ENCODE measurements at regions not wholly inside any gene's neighbourhood (a gene's known extent, or its start where the extent isn't known, plus 50 kb on each side); places are given as distances from the start of the nearest gene placed in this dataset.

DNA sequence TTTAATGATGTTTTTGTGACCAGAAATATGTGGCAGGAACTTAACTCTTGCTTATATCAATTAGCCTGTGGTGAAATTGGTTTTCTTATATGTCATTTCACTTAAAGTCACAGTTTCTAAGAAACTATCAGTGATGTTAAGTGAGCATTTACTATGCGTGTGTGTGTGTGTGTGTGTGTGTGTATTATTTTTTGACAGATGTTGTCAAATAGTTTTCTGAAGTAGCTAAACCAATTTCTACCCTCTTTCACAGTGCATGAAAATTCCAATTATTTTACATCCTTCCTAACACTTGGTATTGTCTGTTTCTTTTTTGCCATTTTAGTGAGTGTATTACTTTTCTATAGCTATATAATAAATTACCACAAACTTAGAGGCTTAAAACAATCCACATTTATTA, 122.1 kb upstream of the CAND1 start:
- no peak for DNase-seq (ENCODE audit: low spot score)

DNA sequence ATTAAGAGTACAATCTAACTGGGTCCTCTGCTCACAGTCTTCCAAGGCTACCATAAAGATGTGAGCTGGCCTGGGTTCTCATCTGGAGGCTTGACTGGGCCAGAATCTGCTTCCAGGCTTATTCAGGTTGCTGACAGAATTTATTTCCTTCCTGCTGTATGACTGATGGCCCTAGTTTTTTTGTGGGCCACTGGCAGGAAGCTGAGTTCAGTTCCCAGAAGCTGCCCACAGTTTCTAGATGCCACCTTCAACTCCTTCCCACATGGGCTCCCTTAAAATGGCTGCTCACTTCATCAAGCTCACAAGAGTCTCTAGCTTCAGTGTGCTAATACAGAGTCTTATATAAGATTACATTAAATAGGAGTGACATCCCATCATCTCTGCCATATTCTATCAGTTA, 121.7 kb upstream of the CAND1 start:
- no peak for DNase-seq (ENCODE audit: low spot score)

DNA sequence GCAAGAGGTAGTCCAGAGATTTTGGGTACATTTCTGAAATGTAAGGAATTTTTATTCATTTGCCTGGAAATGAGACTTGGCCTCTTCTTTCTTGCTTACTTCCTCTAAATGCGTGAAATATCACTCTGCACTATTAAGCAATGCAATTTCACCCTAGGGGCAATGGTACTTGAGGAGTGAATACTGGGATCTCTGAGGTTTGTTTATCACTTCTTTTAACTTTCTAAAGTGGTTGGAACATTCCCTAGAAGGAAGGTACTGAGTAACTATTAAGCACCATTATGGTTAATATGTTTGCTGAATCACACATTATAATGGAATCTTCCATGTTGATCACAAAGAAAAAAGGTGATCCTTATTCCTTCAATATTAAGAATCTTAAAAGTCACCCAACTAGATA, 120.9 kb upstream of the CAND1 start:
- DNase-seq (ENCODE audit: low spot score), result no peak

DNA sequence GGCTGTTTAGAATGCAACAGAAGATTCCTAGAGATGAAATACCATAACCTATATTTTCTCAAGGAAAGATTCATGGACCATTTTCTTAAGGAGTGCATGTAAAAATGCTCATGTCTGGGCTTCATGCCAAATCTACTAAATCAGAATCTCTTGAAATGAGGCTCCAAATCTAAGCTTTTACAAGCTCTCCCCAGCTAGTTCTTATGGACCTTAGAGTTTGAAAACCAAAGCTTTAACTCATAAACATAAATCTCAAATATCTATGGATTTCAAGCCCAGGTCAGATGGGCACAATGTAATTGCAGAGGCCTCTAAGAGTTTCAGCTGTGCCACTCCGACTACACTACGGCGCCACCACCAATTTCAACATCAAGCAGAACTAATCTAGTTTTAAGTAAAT, 117.3 kb upstream of the CAND1 start:
- no peak for DNase-seq (ENCODE audit: low spot score)

DNA sequence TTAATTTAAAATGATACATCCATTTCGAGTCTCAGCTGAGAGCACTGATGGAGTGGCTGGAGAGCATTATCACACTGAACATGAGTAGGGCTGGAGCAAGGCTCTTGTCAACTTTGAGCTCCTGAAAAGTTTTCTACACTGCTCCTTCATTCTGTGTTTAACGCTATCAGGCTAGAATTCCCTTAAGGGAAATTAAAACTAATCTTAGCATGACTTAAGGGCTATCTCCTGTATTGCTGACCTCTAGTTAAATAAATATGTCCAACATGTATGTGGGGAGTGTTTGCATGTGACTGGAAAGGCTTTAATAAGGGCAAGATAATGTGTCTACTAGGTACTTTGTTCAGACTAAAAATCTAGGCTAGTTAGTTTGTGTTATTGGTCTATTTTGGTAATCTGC, 116.7 kb upstream of the CAND1 start:
- no peak for DNase-seq (ENCODE audit: low spot score)

DNA sequence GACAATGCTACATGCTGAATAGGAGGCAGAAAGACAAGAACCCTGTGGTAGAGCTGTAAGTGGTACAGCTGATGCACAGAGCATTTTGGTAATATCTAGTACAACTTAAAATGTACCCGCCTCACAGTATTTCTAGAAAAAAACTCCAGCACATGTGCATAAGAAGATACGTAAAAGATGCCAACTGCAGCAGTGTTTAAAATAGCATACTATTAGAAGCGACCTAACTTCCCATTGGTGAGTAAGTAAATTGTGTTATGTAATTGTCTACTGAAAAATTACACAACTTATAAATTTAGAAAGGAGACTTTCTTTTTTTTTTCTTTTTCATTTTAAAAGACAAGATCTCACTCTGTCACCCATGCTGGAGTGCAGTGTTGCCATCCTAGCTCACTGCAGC, 114.3 kb upstream of the CAND1 start:
- DNase-seq (ENCODE audit: low spot score), result no peak

DNA sequence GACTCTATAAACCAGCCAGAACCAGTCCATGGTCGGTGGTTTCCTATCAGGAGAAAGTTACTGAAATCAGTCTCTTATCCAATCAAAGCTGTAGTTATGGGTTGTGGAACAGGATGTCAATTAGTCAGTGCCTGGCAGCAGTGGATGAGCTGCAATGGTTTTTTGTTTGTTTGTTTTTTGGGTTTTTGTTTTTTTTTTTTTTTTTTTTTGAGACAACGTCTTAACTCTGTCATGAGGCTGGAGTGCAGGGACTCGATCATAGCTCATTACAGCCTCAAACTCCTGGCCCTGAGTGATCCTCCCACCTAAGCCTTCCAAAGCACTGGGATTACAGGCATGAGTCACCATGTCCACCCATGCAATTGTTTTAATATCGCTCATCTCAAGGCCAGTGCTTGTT, 113.3 kb upstream of the CAND1 start:
- DNase-seq (ENCODE audit: low spot score), result no peak

DNA sequence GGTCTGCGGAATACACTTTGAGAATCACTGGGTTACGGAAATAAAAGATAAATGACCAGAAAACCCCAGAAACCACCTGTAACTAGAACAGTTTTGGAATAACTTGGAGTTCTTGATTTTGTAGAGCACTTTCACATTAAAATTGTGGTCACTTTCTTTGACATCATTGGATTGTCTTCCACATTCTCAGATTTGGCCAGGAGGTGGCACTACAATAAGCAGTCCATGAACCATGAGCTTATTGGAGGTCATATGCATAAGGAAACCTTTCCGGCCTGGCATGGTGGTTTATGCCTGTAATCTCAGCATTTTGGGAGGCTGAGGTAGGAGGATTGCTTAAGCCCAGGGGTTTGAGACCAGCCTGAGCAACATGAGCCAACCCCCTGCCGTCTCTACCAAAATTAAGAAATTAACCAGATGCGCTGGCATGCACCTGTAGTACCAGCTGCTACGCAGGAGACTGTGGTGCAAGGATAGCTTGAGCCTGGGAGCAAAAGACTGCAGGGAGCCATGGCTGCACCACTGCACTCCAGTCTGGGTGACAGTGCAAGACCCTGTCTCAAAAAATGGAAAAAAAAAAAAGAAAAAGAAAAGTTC, 107.7 kb upstream of the CAND1 start:
- peak; percentile 11 for DNase-seq (ENCODE audit: low spot score)

DNA sequence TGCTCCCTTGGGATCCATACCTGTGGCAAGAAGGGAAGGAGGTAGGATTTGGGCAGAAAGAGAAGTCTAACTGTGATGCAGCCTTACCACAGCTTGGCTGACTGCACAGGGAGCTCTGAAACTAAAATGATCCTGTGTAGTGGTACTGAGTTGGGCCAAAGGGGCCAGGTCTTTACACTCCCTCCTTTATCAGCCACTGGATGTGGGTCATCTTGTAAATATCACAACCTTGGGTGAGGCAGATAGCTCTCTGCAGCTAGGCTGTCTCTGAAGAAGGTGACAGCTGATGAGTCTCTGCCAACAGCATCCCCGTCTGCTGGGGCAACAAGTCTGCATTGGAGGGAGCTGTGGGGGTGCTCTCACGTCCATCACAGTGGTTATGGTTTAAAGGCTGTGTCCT, 95.9 kb upstream of the CAND1 start:
- no peak for DNase-seq (ENCODE audit: low spot score)

DNA sequence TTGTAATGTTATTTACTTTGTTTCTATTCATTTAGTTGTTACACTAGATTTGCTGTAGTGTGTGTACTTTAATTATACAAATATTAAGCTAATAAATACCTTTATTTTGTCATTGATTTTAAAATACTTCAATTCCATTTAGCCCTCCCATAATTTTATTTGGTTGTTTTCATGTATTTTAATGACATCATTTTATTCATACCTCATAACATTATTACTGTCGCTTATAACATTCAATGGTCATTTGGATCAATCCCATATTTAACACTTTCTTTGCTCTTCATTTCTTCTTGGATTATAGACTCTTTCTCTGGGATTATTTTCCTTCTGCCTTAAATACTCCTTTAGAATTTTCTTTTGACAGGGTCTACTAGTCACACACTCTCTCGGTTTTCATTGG, 86.6 kb upstream of the CAND1 start:
- DNase-seq (ENCODE audit: low spot score), result no peak

DNA sequence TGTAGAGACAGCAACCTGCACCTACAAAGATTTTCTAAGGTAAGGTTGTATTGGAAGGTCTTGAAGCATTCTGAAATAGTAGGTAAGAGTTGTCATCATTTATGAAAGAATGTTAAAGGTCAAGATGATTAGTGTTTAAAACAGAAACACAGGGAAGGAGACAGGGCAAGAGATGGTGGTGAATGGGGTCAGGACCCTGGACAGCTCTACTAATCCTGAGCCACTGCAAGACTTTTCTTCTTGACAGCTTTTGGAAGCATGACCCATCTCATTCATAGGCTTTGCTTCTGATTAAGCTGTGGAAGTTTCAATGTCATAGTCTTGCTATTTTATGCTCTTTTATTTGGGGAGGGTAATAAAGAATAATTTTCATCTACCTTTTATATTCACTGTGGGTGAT, 75.5 kb upstream of the CAND1 start:
- DNase-seq (ENCODE audit: low spot score), result no peak

DNA sequence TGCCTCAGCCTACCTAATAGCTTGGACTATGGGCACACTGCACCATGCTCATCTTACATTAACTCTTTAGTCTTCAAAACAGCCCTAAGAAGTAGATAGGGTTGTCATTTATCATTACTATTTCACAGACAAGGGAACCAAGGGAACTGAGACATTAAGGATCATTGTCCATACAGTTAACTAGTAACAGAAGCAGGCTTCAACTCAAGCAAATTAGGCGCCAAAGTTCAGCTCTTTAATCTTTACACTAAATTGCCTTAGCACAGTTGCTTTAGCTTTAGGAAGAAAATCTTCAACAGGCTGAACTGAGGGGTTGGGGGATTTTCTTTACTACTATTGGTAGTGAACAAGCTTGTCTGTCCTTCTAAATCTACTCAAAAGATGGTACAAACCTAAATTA, 68.8 kb upstream of the CAND1 start:
- no peak for DNase-seq (ENCODE audit: low spot score)

DNA sequence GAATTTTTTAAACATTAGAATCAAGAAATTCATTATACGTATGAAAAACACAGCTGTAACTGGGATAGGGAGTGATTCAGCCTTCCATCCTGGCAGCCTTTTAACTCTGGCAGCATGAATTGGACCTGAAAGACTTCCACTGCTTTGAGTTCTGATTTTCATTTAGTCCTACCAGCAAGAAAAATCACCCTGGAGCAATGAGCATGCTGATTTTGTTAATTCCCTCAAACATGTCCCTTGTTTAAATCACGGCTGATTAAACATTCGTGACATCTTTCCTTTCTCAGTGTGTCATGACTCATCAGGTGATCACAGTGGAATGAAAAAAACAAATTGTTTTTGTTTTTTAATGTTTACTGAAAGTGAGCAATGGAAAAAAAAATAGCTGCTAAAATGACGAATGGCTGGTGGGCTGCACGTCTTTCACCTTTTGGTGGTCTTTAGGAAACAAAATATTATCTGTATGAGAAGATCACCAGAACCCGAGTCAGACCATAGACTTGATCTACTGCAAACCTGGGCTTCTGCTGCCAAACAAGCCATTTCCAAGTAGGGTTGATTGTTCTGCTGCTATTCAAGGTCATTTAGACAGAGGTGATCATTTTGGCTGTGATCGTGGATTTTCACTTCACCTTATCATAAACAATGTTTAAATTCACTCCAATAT, 67.0 kb upstream of the CAND1 start:
- no peak for DNase-seq (ENCODE audit: low spot score)

DNA sequence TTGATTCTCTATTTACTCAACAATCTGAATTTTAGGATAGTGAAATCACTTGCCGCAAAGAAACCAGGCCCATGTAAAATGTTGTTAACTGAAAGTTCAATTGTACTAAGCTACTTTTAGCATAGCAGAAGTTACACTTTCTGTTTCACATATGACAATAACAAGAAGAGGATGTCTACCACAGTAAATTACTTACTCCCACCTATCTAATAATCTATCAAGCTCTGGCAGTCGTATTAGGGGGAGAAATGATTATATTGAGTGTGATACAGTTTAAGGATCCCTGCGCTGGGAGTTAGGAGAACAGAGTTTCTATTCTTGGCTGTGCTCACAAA, 66.5 kb upstream of the CAND1 start:
- DNase-seq (ENCODE audit: low spot score), result no peak

DNA sequence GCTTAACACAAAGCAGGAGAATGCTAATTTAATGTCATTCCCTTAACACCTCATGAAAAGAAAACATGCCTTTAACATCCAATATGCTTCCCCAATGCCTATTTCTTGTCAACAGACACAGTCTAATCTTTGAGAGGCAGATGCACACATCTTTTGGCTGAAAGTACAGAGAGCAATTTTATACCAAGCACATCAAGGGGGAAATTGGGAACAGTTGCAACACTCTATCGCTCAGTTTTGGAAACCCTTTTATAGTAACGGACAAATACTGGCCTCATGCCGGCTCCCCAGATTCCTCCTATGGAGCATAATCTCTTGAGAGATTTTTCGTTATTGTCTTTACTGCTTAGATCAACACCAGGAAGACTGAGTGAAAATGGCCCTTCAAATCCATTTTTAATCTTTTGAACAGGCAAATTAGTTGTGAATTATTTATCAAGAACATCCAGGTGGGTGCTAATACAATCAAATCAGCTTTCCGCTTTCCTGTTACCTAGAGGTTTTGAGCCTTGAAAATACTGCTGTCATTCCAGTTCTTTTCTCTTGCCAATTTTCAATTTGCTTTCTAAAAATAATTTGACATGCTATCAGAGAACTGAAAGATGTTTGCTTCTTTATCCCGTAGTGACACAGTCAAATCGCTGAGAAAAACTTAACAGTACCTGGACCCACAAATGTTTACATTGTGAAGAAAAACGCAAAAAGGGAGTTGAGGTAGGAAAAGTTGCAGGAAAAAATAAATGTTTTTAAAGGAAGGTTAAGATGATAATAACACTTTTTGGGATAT, 60.7 kb upstream of the CAND1 start:
- DNase-seq (ENCODE audit: low spot score), result no peak

DNA sequence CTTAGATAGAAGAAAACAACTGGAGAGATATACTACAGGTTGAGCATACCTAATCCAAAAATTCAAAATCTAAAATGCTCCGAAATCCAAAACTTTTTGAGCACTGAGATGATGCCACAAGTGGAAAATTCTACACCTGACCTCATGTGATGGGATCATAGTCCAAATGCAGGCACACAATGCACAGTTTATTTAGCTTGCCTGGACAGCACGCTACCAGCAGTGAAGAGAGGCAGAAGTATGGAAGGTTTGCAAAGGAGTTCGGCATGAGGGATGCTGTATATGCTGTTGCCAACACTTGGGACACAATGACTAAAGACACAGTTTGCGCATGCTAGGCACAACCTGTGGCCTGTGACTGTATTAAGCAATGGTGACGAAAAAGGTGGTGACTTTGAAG, 58.1 kb upstream of the CAND1 start:
- no peak for DNase-seq (ENCODE audit: low spot score)

DNA sequence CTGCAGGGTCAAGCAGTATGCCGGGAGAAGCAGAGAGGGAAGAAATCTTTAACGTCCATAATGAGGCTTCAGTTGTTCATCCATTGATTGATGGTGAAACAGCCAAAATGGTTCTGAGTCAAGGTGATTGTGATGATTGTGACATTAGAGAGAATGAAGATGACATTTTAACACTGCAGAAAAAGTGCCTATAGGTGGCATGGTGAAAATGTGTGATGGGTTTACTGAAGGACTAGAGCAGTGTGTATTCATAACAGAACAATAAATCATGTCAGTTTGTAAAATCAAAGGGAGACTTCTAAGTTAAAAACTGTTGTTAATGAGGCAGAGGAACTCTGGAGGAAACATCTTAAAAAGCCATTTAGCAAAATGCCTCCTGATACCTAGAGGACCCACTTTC, 57.7 kb upstream of the CAND1 start:
- DNase-seq (ENCODE audit: low spot score), result no peak

DNA sequence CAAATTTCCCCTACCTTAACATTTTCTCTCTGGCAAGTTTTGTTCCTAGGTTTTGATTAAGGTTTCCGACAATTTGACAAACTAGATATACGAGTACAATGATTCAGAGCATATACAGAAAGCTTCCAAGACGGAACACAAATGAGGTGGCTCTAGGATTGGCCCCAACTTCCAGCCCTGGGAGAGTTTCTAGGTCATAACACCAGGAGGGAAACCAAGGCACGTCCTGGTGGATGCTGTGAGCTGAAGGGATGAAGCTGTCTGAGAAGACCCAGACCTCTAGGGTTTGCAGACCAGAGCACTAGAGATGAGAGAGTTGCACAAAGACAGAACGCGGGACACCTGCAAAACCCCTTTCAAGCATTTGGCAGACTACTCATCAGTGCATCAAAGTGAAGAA, 51.5 kb upstream of the CAND1 start:
- no peak for DNase-seq (ENCODE audit: low spot score)

All from hematopoietic multipotent progenitor cell treated with erythropoietin and hydrocortisone succinate and interleukin-3 and kit ligand, for 15 days (in vitro differentiated cells).